OCI-LY1 (cell line): ENCODE measurements at regions not wholly inside any gene's neighbourhood (a gene's known extent, or its start where the extent isn't known, plus 50 kb on each side); places are given as distances from the start of the nearest gene placed in this dataset.

Experiments used
- H2AFZ ChIP-seq: fragments of 200-600 bp; sonication (generic), shearing (Covaris generic); 2 replicates; pipeline ENCODE4 v1.6.0; 2014; ENCODE audit warnings: antibody characterized with exemption, mild to moderate bottlenecking, low read length
- H3F3A ChIP-seq: fragments of 200-600 bp; sonication (generic), shearing (Covaris generic); 2 replicates; pipeline ENCODE4 v1.6.0; 2014; ENCODE audit warnings: mild to moderate bottlenecking, antibody characterized with exemption, low read length, moderate library complexity; ENCODE audit not compliant: insufficient read depth
- H3K27ac ChIP-seq: fragments of 200-600 bp; sonication (generic); 2 replicates; pipeline ENCODE4 v1.5.1; 2014; ENCODE audit warnings: low read length, mixed run types, mild to moderate bottlenecking, low read depth; ENCODE audit not compliant: poor library complexity, severe bottlenecking
- H3K27me3 ChIP-seq: fragments of 200-600 bp; sonication (generic); 2 replicates; pipeline ENCODE4 v1.6.0; 2014; ENCODE audit warnings: antibody characterized with exemption, mild to moderate bottlenecking, low read length, moderate library complexity; ENCODE audit not compliant: insufficient read depth
- H3K36me3 ChIP-seq: fragments of 200-600 bp; sonication (generic); 2 replicates; pipeline ENCODE4 v1.6.1; 2014; ENCODE audit warnings: mild to moderate bottlenecking, antibody characterized with exemption, low read length, moderate library complexity, mixed read lengths; ENCODE audit not compliant: insufficient read depth
- H3K4me1 ChIP-seq: fragments of 200-600 bp; sonication (generic); 2 replicates; pipeline ENCODE4 v1.5.1; 2014; ENCODE audit warnings: mild to moderate bottlenecking, low read length, moderate library complexity; ENCODE audit not compliant: insufficient read depth, severe bottlenecking
- H3K4me2 ChIP-seq: fragments of 200-600 bp; sonication (generic), shearing (Covaris generic); 2 replicates; pipeline ENCODE4 v1.6.1; 2014; ENCODE audit warnings: low read length
- H3K4me3 ChIP-seq: fragments of 200-600 bp; sonication (generic); 2 replicates; pipeline ENCODE4 v1.5.1; 2014; ENCODE audit warnings: low read length, low read depth, mild to moderate bottlenecking, mixed read lengths; ENCODE audit not compliant: poor library complexity, severe bottlenecking
- H3K79me2 ChIP-seq: fragments of 200-600 bp; shearing (Covaris generic); 2 replicates; pipeline ENCODE4 v1.6.1; 2016; ENCODE audit warnings: mixed run types, low read length, mixed read lengths; ENCODE audit not compliant: insufficient read depth
- H3K9ac ChIP-seq: fragments of 200-600 bp; sonication (generic), shearing (Covaris generic); 2 replicates; pipeline ENCODE4 v1.6.1; 2014; ENCODE audit warnings: mild to moderate bottlenecking, low read length, mixed read lengths
- H3K9me2 ChIP-seq: fragments of 200-600 bp; sonication (generic), shearing (Covaris generic); 2 replicates; pipeline ENCODE4 v1.6.1; 2014; ENCODE audit warnings: low read depth, mild to moderate bottlenecking, low read length, mixed read lengths
- H3K9me3 ChIP-seq: fragments of 200-600 bp; shearing (Covaris generic); 2 replicates; pipeline ENCODE4 v1.6.1; 2014; ENCODE audit warnings: low read length, mixed read lengths
- H4K20me1 ChIP-seq: fragments of 200-600 bp; sonication (generic), shearing (Covaris generic); 2 replicates; pipeline ENCODE4 v1.6.0; 2016; ENCODE audit warnings: mild to moderate bottlenecking, low read length; ENCODE audit not compliant: insufficient read depth
- EZH2 ChIP-seq: fragments of 200-600 bp; sonication (generic), shearing (Covaris generic); IDR thresholded peaks from 2 replicates; pipeline ENCODE4 v1.8.0; 2017; ENCODE audit warnings: borderline replicate concordance, mixed run types, mild to moderate bottlenecking, antibody characterized with exemption, low read length, moderate library complexity, mixed read lengths
- TF ChIP-seq, protein P1 (sequence below): fragments of 200-600 bp; sonication (generic), shearing (Covaris generic); IDR thresholded peaks from 2 replicates; pipeline ENCODE4 v1.5.1; 2017; ENCODE audit warnings: mild to moderate bottlenecking, antibody characterized with exemption, low read length, moderate library complexity, mixed read lengths

DNA sequence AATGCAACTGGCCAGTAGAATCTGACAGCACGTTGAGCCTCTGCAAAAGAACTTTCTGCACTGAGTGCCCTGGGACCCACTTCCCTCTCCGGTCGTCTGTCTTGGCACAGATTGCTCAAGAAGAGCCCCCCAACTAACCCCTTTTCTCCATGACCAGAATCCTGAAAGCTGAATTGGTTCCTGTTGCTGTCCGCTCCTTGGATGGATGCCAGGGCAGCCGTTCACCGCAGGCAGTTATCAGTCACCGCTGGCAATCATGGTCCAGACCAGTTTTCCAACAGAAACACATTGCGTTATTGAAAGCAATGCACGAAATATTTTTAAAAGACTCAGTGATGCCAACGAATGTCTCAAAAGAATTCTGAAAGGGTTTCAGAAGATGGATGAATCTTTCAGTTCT is 733.7 kb upstream of the FRG1 start:
- H3K27me3 ChIP-seq, result no peaks in the 10 kb centered on the region
- no peak for TF ChIP-seq EZH2
- TF ChIP-seq, protein P1, sequence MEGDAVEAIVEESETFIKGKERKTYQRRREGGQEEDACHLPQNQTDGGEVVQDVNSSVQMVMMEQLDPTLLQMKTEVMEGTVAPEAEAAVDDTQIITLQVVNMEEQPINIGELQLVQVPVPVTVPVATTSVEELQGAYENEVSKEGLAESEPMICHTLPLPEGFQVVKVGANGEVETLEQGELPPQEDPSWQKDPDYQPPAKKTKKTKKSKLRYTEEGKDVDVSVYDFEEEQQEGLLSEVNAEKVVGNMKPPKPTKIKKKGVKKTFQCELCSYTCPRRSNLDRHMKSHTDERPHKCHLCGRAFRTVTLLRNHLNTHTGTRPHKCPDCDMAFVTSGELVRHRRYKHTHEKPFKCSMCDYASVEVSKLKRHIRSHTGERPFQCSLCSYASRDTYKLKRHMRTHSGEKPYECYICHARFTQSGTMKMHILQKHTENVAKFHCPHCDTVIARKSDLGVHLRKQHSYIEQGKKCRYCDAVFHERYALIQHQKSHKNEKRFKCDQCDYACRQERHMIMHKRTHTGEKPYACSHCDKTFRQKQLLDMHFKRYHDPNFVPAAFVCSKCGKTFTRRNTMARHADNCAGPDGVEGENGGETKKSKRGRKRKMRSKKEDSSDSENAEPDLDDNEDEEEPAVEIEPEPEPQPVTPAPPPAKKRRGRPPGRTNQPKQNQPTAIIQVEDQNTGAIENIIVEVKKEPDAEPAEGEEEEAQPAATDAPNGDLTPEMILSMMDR, result no peak
- H3K36me3 ChIP-seq, result no peaks in the 10 kb centered on the region
- no peak overlapping the region for H3K4me3 ChIP-seq
- H4K20me1 ChIP-seq, result no peaks in the 10 kb centered on the region
- no peaks in the 10 kb centered on the region for H3F3A ChIP-seq
- no peaks in the 10 kb centered on the region for H3K9me3 ChIP-seq
- H3K9me2 ChIP-seq, result no peaks in the 10 kb centered on the region
- H2AFZ ChIP-seq, result no peak overlapping the region
- no peak overlapping the region for H3K9ac ChIP-seq
- peaks cover 9% of the 10 kb centered on the region for H3K4me1 ChIP-seq
- no peaks in the 10 kb centered on the region for H3K79me2 ChIP-seq
- no peak overlapping the region for H3K27ac ChIP-seq
- no peak overlapping the region for H3K4me2 ChIP-seq

DNA sequence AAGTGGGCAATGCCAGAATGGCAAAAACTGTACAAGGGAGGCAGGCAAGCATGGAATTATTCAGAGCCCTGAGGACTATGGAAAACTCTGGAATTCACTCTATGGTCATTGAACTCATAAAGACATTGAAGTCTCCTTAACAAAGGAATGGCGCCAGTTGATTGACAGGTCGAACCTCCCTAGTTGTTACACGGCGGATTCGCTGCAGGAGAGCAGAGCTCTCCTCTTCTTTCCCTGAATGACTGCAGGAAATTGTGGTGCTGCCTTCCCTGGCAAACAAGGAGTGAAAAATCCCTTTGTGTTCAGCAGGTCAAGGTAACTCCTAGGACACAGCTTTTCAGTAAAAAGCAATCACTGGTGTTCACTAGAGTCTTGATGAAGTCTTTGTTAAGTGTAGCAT is 732.8 kb upstream of the FRG1 start:
- no peak overlapping the region for H3K4me3 ChIP-seq
- no peak overlapping the region for H3K4me2 ChIP-seq
- H3K27me3 ChIP-seq, result no peaks in the 10 kb centered on the region
- H2AFZ ChIP-seq, result no peak overlapping the region
- H3K79me2 ChIP-seq, result no peaks in the 10 kb centered on the region
- no peak overlapping the region for H3K9ac ChIP-seq
- no peaks in the 10 kb centered on the region for H3K9me2 ChIP-seq
- peaks cover under 1% of the 10 kb centered on the region for H3K4me1 ChIP-seq
- TF ChIP-seq, protein P1, result no peak
- no peak for TF ChIP-seq EZH2
- no peaks in the 10 kb centered on the region for H3K36me3 ChIP-seq
- H4K20me1 ChIP-seq, result no peaks in the 10 kb centered on the region
- H3K27ac ChIP-seq, result no peak overlapping the region
- no peaks in the 10 kb centered on the region for H3F3A ChIP-seq
- H3K9me3 ChIP-seq, result no peaks in the 10 kb centered on the region

DNA sequence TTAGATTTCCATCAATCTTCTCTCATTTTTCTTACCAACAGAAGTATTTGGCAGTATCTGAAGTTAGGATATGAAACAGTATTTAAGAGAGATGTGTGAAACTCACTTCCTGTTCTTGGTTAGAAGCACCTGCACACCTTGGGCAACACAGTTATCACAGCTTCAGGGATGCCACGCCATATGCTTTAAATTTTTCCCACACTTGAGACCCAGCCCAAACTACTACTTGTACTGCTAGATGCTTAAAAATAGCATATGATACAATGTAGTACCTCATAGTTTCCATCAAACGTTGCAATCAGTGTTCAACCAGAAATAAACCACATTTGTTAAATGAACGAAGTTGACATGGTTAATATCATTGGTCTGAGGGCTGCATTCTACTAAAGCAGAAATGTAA is 725.1 kb upstream of the FRG1 start:
- H3K9me2 ChIP-seq, result no peaks in the 10 kb centered on the region
- no peak overlapping the region for H2AFZ ChIP-seq
- H3K4me1 ChIP-seq, result no peaks in the 10 kb centered on the region
- no peaks in the 10 kb centered on the region for H4K20me1 ChIP-seq
- H3K27ac ChIP-seq, result no peak overlapping the region
- no peaks in the 10 kb centered on the region for H3F3A ChIP-seq
- H3K27me3 ChIP-seq, result no peaks in the 10 kb centered on the region
- no peaks in the 10 kb centered on the region for H3K36me3 ChIP-seq
- no peak for TF ChIP-seq EZH2
- TF ChIP-seq, protein P1, result no peak
- H3K9ac ChIP-seq, result no peak overlapping the region
- no peak overlapping the region for H3K4me3 ChIP-seq
- H3K9me3 ChIP-seq, result no peaks in the 10 kb centered on the region
- no peaks in the 10 kb centered on the region for H3K79me2 ChIP-seq
- H3K4me2 ChIP-seq, result no peak overlapping the region
